GM13977 (cell line): ENCODE measurements at regions not wholly inside any gene's neighbourhood (a gene's known extent, or its start where the extent isn't known, plus 50 kb on each side); places are given as distances from the start of the nearest gene placed in this dataset.

ENCODE experiments used
- DNase-seq: peaks from one replicate; pipeline ENCODE4 v3.0.0; 2012; ENCODE audit warnings: low spot score
- in situ Hi-C: fragments of 300-500 bp; cut with MboI; formaldehyde crosslinking; loops from one replicate; pipeline ENCODE4 v1.12.0; 2022; ENCODE audit warnings: low sequenced_read_pairs, low pct_unique_long_range_greater_than_20kb, mixed read lengths, inconsistent platforms; ENCODE audit not compliant: unreplicated experiment
- TF ChIP-seq, protein P1 (sequence below): IDR thresholded peaks from 2 replicates; pipeline ENCODE4 v1.5.1; 2012; ENCODE audit warnings: mild to moderate bottlenecking, control low read depth; ENCODE audit not compliant: insufficient read depth; ENCODE audit errors: extremely low read depth, missing control alignments

DNA sequence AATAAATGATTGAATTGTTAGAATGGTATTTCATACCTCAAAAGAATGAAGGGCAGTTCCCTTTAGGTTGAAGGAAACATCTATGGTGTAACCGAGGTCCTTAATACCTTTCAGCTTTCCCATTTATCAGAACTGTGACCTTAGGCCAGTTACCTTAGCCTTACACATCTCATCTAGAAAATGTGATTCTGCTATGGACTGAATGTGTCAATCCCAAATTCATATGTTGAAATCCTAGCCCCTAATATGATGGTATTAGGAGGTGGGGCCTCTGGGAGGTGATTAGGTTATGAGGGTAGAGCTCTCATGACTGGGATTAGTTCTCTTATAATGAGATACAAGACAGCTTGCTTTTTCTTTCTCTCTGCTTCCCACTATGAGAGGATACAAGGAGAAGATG lies 441.9 kb downstream of the PLK2 start:
- no peak for DNase-seq
- TF ChIP-seq, protein P1, sequence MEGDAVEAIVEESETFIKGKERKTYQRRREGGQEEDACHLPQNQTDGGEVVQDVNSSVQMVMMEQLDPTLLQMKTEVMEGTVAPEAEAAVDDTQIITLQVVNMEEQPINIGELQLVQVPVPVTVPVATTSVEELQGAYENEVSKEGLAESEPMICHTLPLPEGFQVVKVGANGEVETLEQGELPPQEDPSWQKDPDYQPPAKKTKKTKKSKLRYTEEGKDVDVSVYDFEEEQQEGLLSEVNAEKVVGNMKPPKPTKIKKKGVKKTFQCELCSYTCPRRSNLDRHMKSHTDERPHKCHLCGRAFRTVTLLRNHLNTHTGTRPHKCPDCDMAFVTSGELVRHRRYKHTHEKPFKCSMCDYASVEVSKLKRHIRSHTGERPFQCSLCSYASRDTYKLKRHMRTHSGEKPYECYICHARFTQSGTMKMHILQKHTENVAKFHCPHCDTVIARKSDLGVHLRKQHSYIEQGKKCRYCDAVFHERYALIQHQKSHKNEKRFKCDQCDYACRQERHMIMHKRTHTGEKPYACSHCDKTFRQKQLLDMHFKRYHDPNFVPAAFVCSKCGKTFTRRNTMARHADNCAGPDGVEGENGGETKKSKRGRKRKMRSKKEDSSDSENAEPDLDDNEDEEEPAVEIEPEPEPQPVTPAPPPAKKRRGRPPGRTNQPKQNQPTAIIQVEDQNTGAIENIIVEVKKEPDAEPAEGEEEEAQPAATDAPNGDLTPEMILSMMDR = no peak
- in situ Hi-C loops = no loop called here

DNA sequence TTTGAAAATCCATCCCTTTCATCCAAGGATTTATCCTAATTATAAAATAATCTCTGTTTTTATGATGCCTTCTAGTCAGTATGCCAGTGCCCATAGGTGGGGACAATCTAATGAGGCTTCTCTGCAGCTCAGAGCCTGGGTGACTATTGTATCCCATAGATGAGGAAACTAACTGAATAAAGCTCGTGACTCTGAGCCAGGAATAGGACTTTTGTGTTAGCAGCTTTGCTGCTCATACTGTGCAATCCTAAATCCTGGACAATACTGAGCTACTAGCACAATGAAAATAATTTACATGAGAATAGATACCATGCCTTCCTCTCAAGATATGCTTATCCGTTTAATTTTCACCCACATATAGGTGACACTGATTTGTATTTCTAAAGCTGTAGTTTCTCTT lies 443.0 kb downstream of the PLK2 start:
- in situ Hi-C loops = no loop called here
- TF ChIP-seq, protein P1 = no peak
- no peak for DNase-seq

DNA sequence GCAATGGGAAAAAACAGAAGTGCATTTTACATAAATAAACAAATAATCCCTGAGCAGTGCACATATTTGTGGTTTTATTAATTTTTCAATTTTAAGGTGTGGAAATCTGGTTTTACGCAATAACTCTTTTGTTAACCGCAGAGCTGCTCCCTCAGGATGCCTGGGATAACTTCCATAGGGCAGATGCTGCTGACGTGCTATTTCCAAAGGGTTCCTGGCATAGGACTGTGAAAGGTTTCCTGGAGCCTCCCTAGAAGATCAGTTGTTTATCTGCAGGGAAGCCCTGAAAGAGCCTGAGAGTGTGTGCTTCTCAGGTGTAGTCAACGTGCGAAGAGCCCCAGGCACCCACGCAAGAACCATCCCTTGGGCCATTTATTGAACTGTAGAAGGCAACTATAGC lies 443.5 kb downstream of the PLK2 start:
- DNase-seq = no peak
- TF ChIP-seq, protein P1 = no peak
- in situ Hi-C loops = no loop called here

DNA sequence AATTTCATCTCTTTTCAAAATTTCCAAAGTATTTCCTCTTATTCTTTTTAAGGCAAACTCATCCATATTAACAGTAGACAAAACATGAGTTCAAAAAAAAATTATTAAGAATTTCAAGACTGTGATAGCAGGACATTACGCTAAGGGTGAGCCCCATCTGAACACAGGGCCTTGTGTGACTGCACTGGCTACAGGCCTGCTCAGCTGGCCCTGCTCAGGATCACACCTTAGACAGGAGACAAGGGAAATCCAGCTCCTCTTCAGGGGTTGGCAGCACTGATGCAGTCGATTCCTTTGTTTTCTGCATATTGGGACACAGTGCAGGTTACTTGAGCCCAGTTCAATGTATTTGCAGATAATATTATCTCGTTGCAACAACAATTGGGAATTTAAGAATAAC lies 444.7 kb downstream of the PLK2 start:
- no peak for DNase-seq
- TF ChIP-seq, protein P1 = no peak
- in situ Hi-C loops = no loop called here

DNA sequence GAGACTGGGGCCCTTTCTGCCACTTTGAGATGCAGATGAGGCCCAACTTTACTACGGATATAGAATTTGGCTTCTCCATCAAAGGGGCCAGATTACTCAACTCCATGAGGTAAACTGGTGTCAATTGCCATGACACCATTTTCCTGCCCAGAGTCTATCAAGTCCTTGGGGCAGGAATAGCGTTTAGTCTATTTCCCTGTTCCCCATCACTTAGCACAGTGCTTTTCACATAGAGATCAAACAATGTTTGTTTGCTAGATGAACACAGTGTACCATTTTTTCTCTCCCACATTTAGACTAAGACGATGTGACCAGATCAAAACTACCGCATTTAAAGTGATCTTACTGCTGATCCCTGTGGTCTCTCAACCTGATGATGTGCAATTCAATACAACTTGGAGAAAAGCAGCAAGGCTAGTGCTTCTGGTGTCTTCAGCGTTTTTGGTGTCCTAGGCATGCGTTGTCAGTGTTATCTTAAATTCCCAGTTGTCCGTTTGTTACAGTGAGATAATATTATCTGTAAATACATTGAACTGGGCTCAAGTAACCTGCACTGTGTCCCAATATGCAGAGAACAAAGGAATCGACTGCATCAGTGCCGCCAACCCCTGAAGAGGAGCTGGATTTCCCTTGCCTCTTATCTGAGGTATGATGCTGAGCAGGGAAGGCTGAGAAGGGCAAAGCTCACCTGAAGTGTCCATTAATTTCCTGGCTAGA lies 446.2 kb downstream of the PLK2 start:
- in situ Hi-C loops = no loop called here
- no peak for DNase-seq
- TF ChIP-seq, protein P1 = no peak

DNA sequence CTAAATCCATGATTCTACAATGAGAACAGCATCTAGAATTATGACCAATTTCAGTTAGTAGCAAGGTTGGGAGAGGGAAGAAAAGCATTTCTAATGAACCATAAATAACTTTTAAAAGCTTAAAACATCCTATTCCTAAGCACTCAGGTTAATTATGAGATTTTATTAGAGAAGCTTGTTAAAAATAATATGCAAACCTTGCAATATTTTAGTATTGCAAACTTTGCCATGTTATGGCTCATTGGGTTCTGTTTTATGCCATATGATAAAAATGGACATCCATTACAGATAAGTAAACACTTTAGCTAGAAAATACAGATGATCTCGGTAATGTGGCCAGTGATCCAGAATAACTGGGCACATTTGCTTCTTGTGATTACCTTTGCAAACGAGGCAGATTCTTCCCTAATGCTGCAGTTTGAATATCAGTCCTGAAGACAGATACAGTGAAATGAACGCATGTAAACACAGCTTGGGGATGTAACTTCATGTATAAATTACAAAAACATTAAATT lies 447.0 kb downstream of the PLK2 start:
- TF ChIP-seq, protein P1 = no peak
- DNase-seq = no peak
- in situ Hi-C loops = no loop called here

DNA sequence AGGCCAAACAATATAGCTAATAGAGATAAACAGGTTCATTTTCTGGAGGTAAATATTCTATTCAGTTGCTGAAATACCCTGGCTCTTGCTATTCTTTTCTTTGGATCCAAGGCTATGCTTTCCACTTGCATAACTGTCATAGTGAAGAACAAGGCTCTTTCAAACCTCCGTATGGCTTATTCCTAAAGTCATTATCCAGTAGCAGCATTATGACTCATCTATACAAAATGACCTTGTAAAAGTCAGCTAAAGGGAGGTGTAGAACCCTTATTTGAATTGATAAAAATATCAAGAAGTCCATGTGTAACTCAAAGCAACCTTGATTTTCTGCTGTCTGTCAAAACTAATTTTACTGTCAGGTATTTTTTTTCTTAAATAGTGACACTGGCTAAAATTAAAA lies 447.8 kb downstream of the PLK2 start:
- TF ChIP-seq, protein P1 = no peak
- DNase-seq = no peak
- in situ Hi-C loops = no loop called here
